22Rv1 (cell line): ENCODE measurements at regions not wholly inside any gene's neighbourhood (a gene's known extent, or its start where the extent isn't known, plus 50 kb on each side); places are given as distances from the start of the nearest gene placed in this dataset.
"Not testable (repeated sequence)": the region's sequence is repeated elsewhere in the genome, so short reads cannot be mapped to it uniquely, and the experiment has no call there.

Experiments used
- CTCF ChIP-seq: fragments of 450-650 bp; IDR thresholded peaks from 2 replicates; pipeline ENCODE4 v1.5.1; 2017; ENCODE audit warnings: mild to moderate bottlenecking
- ZFX ChIP-seq: fragments of 450-650 bp; IDR thresholded peaks from 2 replicates; pipeline ENCODE4 v1.6.1; 2017; ENCODE audit warnings: antibody characterized with exemption, borderline replicate concordance

- TF ChIP-seq CTCF, ZFX: not testable (repeated sequence)
Observed at GRCh38 chr6:14899441-14899840, 346.4 kb upstream of the JARID2 start.
